ENCODE measurements at regions not wholly inside any gene's neighbourhood (a gene's known extent, or its start where the extent isn't known, plus 50 kb on each side); places are given as distances from the start of the nearest gene placed in this dataset.

GRCh38 chr5:102581011-102581410 lies 82.2 kb upstream of the SLCO6A1 start:
- no peak for TF ChIP-seq CTCF (IDR thresholded peaks at IDR 0.05; ENCODE audit: low read length)
- no peak for TF ChIP-seq EZH2 (optimal IDR thresholded peaks at IDR 0.05; ENCODE audit: low read depth, low read length)

All from MM.1S (cell line).